Testis (tissue), 2 donors: ENCODE measurements at regions not wholly inside any gene's neighbourhood (a gene's known extent, or its start where the extent isn't known, plus 50 kb on each side); places are given as distances from the start of the nearest gene placed in this dataset.

ENCODE experiments used
- DNase-seq: peaks from one replicate; pipeline ENCODE4 v3.0.0-alpha.2; 2019
- H3K27ac ChIP-seq, 2 donors: fragments of 200-600 bp; sonication (generic); one replicate each; pipeline ENCODE4 v1.5.1; 2019
- H3K27me3 ChIP-seq: fragments of 200-600 bp; sonication (generic); one replicate; pipeline ENCODE4 v1.5.1; 2019
- H3K36me3 ChIP-seq: fragments of 200-600 bp; sonication (generic); one replicate; pipeline ENCODE4 v1.5.1; 2017; ENCODE audit warnings: low read depth; ENCODE audit errors: missing control alignments
- H3K4me1 ChIP-seq: fragments of 200-600 bp; sonication (generic); one replicate; pipeline ENCODE4 v1.5.1; 2019
- H3K4me3 ChIP-seq, 2 donors: fragments of 200-600 bp; sonication (generic); one replicate each; pipeline ENCODE4 v1.5.1; 2017 to 2019
- H3K9me3 ChIP-seq: fragments of 200-600 bp; sonication (generic); one replicate; pipeline ENCODE4 v1.5.1; 2017
- POLR2A ChIP-seq: fragments of 450-650 bp; IDR thresholded peaks from one replicate; pipeline ENCODE4 v1.6.1; 2017; ENCODE audit warnings: antibody characterized with exemption, mild to moderate bottlenecking, moderate library complexity
- WGBS, 2 donors: methylation state at CpG; one replicate each; pipeline ENCODE4 v1.1.5; 2018; 5-methylcytosine and 5-hydroxymethylcytosine counted together
- intact Hi-C: fragments of 100-400 bp; cut with DNase I; formaldehyde crosslinking; loops from one replicate; pipeline ENCODE4 v1.15.1; 2023; ENCODE audit warnings: low total_unique reads
- TF ChIP-seq, protein P1 (sequence below), 3 experiments: fragments of 450-650 bp in 2 of 3; fragments of 200-600 bp in 1 of 3; sonication (generic) in 1 of 3; IDR thresholded peaks; one replicate each; pipeline ENCODE4 v1.5.1; 2016 to 2019; ENCODE audit warnings: antibody characterized with exemption in 3 of 3, mild to moderate bottlenecking in 2 of 3, moderate library complexity in 1 of 3

DNA sequence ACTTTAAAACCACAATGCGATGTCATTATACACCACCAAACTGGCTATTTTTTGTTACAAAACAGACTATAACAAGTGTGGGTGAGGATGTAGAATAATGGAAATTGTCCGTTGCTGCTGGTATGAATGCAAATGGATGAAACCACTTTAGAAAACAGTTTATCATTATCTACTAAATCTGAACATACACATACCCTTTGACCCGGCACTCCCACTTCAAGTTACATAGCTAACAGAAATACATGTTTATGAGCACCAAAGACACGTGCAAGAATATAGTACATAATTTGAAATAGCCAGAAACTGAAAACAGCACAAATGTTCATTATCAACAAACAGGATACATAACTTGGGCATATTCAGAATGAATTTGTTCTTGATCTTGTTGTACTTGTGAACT lies 206.4 kb upstream of the CHAC2 start:
- Histone ChIP-seq H3K27me3 (no peaks in the 10 kb centered on the region), H3K27ac (no peak overlapping the region), H3K4me1 (no peaks in the 10 kb centered on the region), H3K36me3 (no peaks in the 10 kb centered on the region), H3K9me3 (no peaks in the 10 kb centered on the region), H3K4me3 (no peak overlapping the region)
- no peak for TF ChIP-seq POLR2A
- TF ChIP-seq, protein P1, sequence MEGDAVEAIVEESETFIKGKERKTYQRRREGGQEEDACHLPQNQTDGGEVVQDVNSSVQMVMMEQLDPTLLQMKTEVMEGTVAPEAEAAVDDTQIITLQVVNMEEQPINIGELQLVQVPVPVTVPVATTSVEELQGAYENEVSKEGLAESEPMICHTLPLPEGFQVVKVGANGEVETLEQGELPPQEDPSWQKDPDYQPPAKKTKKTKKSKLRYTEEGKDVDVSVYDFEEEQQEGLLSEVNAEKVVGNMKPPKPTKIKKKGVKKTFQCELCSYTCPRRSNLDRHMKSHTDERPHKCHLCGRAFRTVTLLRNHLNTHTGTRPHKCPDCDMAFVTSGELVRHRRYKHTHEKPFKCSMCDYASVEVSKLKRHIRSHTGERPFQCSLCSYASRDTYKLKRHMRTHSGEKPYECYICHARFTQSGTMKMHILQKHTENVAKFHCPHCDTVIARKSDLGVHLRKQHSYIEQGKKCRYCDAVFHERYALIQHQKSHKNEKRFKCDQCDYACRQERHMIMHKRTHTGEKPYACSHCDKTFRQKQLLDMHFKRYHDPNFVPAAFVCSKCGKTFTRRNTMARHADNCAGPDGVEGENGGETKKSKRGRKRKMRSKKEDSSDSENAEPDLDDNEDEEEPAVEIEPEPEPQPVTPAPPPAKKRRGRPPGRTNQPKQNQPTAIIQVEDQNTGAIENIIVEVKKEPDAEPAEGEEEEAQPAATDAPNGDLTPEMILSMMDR (IDR thresholded peaks at IDR 0.05) = no peak
- no peak for DNase-seq
- 82 to 87% methylated on average over 4 of the region's 4 CpGs for WGBS, 2 donors
- intact Hi-C loops = no loop called here

DNA sequence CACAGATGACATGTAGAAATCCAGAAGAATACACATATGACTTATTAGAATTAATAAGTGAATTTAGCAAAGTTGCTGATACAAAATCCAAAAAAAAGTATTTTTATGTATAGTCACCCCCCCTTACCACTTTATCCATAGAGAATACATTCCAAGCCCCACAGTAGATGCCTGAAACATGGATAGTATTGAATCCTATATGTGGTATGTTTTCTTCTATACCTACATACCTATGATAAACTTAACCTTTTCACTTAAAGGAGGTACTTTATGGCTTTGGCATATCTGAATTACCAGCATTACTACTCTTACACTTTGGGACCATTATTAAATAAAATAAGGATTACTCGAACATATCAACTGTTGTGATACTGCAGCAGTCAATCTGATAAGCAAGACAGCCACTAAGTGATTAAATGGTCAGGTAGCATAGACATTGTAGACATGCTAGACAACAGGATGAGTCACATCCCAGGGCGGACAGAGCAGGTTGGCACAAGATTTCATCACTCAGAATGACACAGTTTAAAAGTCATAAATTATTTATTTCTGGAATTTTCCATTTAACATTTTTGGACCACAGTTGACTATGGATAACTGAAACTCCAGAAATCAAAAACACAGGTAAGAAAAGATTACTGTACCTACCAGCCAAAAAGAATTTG lies 208.2 kb upstream of the CHAC2 start:
- no peaks in the 10 kb centered on the region for H3K27me3 ChIP-seq
- H3K9me3 ChIP-seq = no peaks in the 10 kb centered on the region
- DNase-seq = no peak
- no peaks in the 10 kb centered on the region for H3K4me1 ChIP-seq
- intact Hi-C loops = no loop called here
- no peak overlapping the region for H3K27ac ChIP-seq
- TF ChIP-seq, protein P1 (IDR thresholded peaks at IDR 0.05) = no peak
- no peak for TF ChIP-seq POLR2A
- 83 to 84% methylated on average over 2 of the region's 2 CpGs for WGBS, 2 donors
- no peaks in the 10 kb centered on the region for H3K36me3 ChIP-seq
- no peak overlapping the region for H3K4me3 ChIP-seq

DNA sequence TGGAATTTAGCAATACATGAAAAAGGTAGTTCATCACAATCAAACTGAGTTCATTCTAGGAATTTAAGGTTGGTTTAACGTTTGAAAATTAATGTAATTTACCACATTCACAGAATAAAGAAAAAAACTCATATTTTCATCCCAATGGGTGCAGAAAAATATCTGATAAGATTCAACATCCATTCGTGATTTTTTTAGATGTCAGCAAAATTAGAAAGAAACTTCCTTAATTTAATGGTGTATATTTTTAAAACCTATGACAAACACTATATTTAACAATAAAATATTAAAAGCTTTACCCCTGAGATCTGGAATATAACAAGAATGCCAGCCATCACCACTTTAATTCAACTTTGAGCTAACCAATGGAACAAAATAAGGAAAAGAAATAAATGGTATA lies 208.7 kb upstream of the CHAC2 start:
- TF ChIP-seq, protein P1 (IDR thresholded peaks at IDR 0.05) = no peak
- no peak for TF ChIP-seq POLR2A
- no peaks in the 10 kb centered on the region for H3K9me3 ChIP-seq
- H3K27me3 ChIP-seq = no peaks in the 10 kb centered on the region
- no peaks in the 10 kb centered on the region for H3K36me3 ChIP-seq
- WGBS, 2 donors = 77 to 78% methylated on average over 2 of the region's 2 CpGs
- H3K4me3 ChIP-seq = no peak overlapping the region
- no peak for DNase-seq
- H3K27ac ChIP-seq = no peak overlapping the region
- intact Hi-C loops = no loop called here
- no peaks in the 10 kb centered on the region for H3K4me1 ChIP-seq

DNA sequence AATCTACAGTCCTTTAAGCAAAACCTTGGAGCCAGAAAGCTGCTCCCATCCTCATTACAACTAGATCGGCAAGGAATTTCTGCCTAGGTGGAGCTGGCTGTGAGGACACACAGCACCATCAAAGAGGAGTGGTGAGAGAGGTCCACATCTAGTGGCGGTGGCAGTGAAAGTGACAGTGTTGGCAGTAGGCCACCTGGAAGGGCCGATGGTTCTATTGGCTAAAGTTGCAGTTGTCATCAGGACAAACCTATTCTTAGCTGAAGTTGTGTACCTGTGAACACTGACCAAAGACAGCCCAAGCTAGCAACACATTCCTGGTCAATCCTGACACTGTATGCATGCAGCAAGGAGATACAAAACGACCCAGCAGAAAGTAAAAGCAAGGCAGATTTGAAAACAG lies 218.1 kb upstream of the CHAC2 start:
- WGBS, 2 donors = 68 to 83% methylated on average over 4 of the region's 4 CpGs
- no peak overlapping the region for H3K4me3 ChIP-seq
- intact Hi-C loops = no loop called here
- no peaks in the 10 kb centered on the region for H3K9me3 ChIP-seq
- H3K27ac ChIP-seq = no peak overlapping the region
- TF ChIP-seq, protein P1 (IDR thresholded peaks at IDR 0.05) = no peak
- TF ChIP-seq POLR2A = no peak
- H3K27me3 ChIP-seq = no peaks in the 10 kb centered on the region
- H3K36me3 ChIP-seq = no peaks in the 10 kb centered on the region
- no peaks in the 10 kb centered on the region for H3K4me1 ChIP-seq
- no peak for DNase-seq

DNA sequence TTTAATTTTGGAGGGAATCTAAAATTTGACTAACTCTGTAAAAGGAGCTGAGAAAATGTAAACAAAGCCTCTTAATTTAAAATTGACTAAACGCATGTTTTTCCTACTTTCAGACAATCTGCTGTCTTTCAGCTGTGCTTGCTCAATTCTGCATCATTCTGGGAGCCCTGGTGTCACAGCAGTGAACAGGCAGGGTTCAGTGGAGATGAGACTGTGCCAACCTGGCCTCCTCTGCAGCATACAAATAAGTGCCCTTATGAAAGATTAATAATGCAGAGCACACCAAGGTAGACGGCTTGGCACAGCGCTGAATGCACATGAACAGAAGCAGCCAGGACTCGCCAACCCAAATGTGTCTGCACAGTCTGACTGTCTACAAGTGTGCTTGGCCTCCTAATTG lies 222.0 kb upstream of the CHAC2 start:
- no peak for DNase-seq
- Histone ChIP-seq H3K36me3 (no peaks in the 10 kb centered on the region), H3K4me1 (no peaks in the 10 kb centered on the region), H3K27me3 (no peaks in the 10 kb centered on the region), H3K27ac (no peak overlapping the region), H3K4me3 (no peak overlapping the region), H3K9me3 (no peaks in the 10 kb centered on the region)
- intact Hi-C loops = no loop called here
- TF ChIP-seq, protein P1 (IDR thresholded peaks at IDR 0.05) = no peak
- no peak for TF ChIP-seq POLR2A
- 86 to 92% methylated on average over 4 of the region's 4 CpGs for WGBS, 2 donors
